Activated CD4-positive, alpha-beta T cell treated with anti-CD3 and anti-CD28 coated beads, Interleukin-2, amount 10 ng/mL, durations not matched to agents 7 days and 5 days (primary cell): ENCODE measurements at regions not wholly inside any gene's neighbourhood (a gene's known extent, or its start where the extent isn't known, plus 50 kb on each side); places are given as distances from the start of the nearest gene placed in this dataset.

Experiments used
- CTCF ChIA-PET: fragments of 350-600 bp; sonication (Branson Sonifier 250); formaldehyde crosslinking; loops from one replicate; lab custom pipeline; 2021; ENCODE audit warnings: antibody characterized with exemption; lab: Charles Lee
- POLR2A ChIA-PET: fragments of 350-600 bp; sonication (Branson Sonifier 250); formaldehyde crosslinking; loops from one replicate; lab custom pipeline; 2021; ENCODE audit warnings: antibody characterized with exemption; lab: Charles Lee
- DNase-seq: peaks from one replicate; pipeline ENCODE4 v3.0.0-alpha.2; 2020
- H3K27ac Mint-ChIP-seq: one replicate; pipeline ENCODE4 v1.8.0; 2021; ENCODE audit warnings: mild to moderate bottlenecking, moderate library complexity, mixed read lengths
- H3K27me3 Mint-ChIP-seq: one replicate; pipeline ENCODE4 v1.8.0; 2021; ENCODE audit warnings: mixed read lengths
- H3K36me3 Mint-ChIP-seq: one replicate; pipeline ENCODE4 v1.8.0; 2021; ENCODE audit warnings: low read depth, mixed read lengths
- H3K4me1 Mint-ChIP-seq: one replicate; pipeline ENCODE4 v1.8.0; 2021; ENCODE audit warnings: mixed read lengths
- H3K4me3 Mint-ChIP-seq: one replicate; pipeline ENCODE4 v1.8.0; 2021; ENCODE audit warnings: mild to moderate bottlenecking, moderate library complexity, mixed read lengths
- H3K9me3 Mint-ChIP-seq: one replicate; pipeline ENCODE4 v1.8.0; 2021; ENCODE audit warnings: mixed read lengths

- peak; percentile 9 for DNase-seq
- no peaks in the 10 kb centered on the region for H3K9me3 Mint-ChIP-seq
- CTCF ChIA-PET = no interaction called here
- peaks cover 13% of the 10 kb centered on the region for H3K4me1 Mint-ChIP-seq
- POLR2A ChIA-PET = no interaction called here
- peaks cover 7% of the 10 kb centered on the region for H3K27me3 Mint-ChIP-seq
- H3K4me3 Mint-ChIP-seq = no peak overlapping the region
- H3K36me3 Mint-ChIP-seq = no peaks in the 10 kb centered on the region
- no peak overlapping the region for H3K27ac Mint-ChIP-seq
Measured at GRCh38 chr5:159732220-159732619, 184.1 kb upstream of the ADRA1B start.

- no peak for DNase-seq
- peaks cover 13% of the 10 kb centered on the region for H3K4me1 Mint-ChIP-seq
- no peak overlapping the region for H3K4me3 Mint-ChIP-seq
- CTCF ChIA-PET = no interaction called here
- H3K27me3 Mint-ChIP-seq = peaks cover 13% of the 10 kb centered on the region
- no peak overlapping the region for H3K27ac Mint-ChIP-seq
- POLR2A ChIA-PET = no interaction called here
- H3K9me3 Mint-ChIP-seq = no peaks in the 10 kb centered on the region
- no peaks in the 10 kb centered on the region for H3K36me3 Mint-ChIP-seq
Measured at GRCh38 chr5:159734366-159734765, 181.9 kb upstream of the ADRA1B start.

- peaks cover 9% of the 10 kb centered on the region for H3K27me3 Mint-ChIP-seq
- H3K9me3 Mint-ChIP-seq = no peaks in the 10 kb centered on the region
- H3K27ac Mint-ChIP-seq = no peak overlapping the region
- CTCF ChIA-PET = no interaction called here
- POLR2A ChIA-PET = no interaction called here
- no peak for DNase-seq
- no peak overlapping the region for H3K4me3 Mint-ChIP-seq
- H3K36me3 Mint-ChIP-seq = no peaks in the 10 kb centered on the region
- H3K4me1 Mint-ChIP-seq = peaks cover 13% of the 10 kb centered on the region
Measured at GRCh38 chr5:159735036-159735435, 181.2 kb upstream of the ADRA1B start.

DNA sequence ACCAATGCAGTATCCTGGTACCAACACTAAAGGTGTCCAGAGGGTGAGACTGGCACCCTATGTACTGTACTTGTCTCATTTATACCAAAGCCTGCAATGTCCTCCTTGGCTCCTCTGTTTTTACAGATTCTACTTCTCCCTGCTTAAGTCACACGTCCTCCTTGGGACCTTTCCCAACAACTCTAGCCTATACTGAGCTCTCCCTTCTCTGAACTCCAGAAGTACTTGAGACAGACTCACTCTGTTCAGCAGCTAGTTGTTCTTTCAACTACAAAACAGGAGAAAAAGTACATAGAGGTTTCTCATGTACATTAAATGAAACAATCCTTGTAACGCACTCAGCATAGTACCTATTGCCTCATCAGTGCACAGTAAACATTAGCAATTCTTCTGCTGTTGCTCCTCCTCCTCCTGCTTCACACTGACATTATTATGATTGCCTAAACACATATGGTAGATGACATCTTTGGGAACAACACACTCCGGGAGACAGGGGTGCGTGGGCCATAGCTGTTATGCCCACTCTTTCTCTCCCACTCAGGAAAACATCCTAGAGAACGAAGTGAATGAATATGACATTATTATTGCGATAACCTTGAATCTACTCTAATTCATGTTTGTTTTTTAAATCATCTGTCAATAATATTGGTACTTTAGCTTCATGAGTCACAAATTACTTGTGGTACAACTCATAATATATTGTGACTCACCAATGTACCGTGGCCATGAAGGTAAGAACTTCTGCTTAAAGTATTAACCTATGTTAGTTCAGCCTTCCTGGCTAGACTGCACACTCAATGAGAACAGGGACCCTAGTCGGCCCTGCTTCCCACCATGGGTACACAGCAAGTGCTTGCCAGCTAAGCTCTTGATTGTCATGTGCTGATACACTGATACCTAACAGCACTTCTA is 180.3 kb upstream of the ADRA1B start:
- ChIA-PET CTCF (interaction anchor here (0.6 kb wide), 1 partner anchor 210 kb away, joined by 3 read pairs; no protein-coding TSS in a partner anchor), POLR2A (no interaction called here)
- H3K27me3 Mint-ChIP-seq = peaks cover 6% of the 10 kb centered on the region
- H3K27ac Mint-ChIP-seq = no peak overlapping the region
- no peaks in the 10 kb centered on the region for H3K36me3 Mint-ChIP-seq
- peaks cover 13% of the 10 kb centered on the region for H3K4me1 Mint-ChIP-seq
- DNase-seq = no peak
- no peak overlapping the region for H3K4me3 Mint-ChIP-seq
- no peaks in the 10 kb centered on the region for H3K9me3 Mint-ChIP-seq

DNA sequence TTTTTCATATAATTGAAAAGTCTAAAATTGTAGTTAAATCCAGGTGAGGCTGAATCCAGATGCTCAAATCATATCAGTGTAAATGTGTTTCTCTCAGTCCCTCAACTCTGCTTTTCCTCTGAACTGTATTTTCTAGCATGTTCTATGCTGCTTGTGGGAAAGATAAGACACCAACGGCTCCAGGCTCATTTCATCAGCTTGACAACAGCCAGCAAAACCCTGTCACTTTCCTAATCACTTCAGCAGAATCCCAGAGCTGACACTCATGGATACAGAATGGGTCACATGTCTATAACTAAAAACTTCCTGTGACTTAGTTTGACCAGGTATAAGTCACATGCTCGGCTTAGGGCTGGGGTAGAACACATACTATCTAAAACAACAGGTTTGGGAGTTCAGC is 179.4 kb upstream of the ADRA1B start:
- Mint-ChIP-seq H3K27ac (no peak overlapping the region), H3K27me3 (peaks cover 6% of the 10 kb centered on the region), H3K4me3 (no peak overlapping the region), H3K9me3 (no peaks in the 10 kb centered on the region), H3K4me1 (peaks cover 13% of the 10 kb centered on the region), H3K36me3 (no peaks in the 10 kb centered on the region)
- POLR2A ChIA-PET = no interaction called here
- DNase-seq = no peak
- CTCF ChIA-PET = no interaction called here

- Mint-ChIP-seq H3K4me3 (no peak overlapping the region), H3K36me3 (no peaks in the 10 kb centered on the region), H3K27ac (no peak overlapping the region), H3K27me3 (peaks cover 6% of the 10 kb centered on the region), H3K9me3 (no peaks in the 10 kb centered on the region), H3K4me1 (peaks cover 11% of the 10 kb centered on the region)
- ChIA-PET POLR2A (no interaction called here), CTCF (no interaction called here)
- no peak for DNase-seq
Measured at GRCh38 chr5:159737263-159737662, 179.0 kb upstream of the ADRA1B start.

GRCh38 chr5:159741829-159742322 is 174.4 kb upstream of the ADRA1B start:
- H3K9me3 Mint-ChIP-seq = no peaks in the 10 kb centered on the region
- CTCF ChIA-PET = no interaction called here
- H3K27me3 Mint-ChIP-seq = peaks cover 8% of the 10 kb centered on the region
- DNase-seq = no peak
- no peak overlapping the region for H3K4me3 Mint-ChIP-seq
- H3K4me1 Mint-ChIP-seq = no peaks in the 10 kb centered on the region
- POLR2A ChIA-PET = no interaction called here
- H3K36me3 Mint-ChIP-seq = no peaks in the 10 kb centered on the region
- no peak overlapping the region for H3K27ac Mint-ChIP-seq

DNA sequence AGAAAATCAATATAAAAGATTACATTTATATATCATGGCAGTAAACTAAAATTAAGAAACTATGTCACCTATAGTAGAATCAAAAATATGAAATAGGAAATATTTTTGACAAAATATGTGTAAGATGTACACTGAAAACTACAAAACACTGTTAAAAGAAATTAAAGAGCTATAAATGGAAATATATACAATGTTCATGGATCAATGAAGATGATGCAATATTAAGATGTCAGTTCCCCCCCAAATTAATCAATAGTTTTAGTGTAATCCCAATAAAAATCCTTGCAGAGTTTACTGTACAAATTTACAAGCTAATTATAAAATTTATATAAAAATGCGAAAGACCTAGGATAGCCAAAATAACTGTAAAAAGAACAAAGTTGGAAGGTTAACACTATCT is 173.0 kb upstream of the ADRA1B start:
- CTCF ChIA-PET = no interaction called here

GRCh38 chr5:159746707-159747106 is 169.6 kb upstream of the ADRA1B start:
- no peak overlapping the region for H3K27ac Mint-ChIP-seq
- no peaks in the 10 kb centered on the region for H3K36me3 Mint-ChIP-seq
- H3K27me3 Mint-ChIP-seq = peaks cover 2% of the 10 kb centered on the region
- no peak overlapping the region for H3K4me3 Mint-ChIP-seq
- ChIA-PET CTCF (no interaction called here), POLR2A (no interaction called here)
- peaks cover 5% of the 10 kb centered on the region for H3K4me1 Mint-ChIP-seq
- DNase-seq = no peak
- peaks cover 4% of the 10 kb centered on the region for H3K9me3 Mint-ChIP-seq

More for the DNA sequence above, 173.0 kb upstream of the ADRA1B start:
- no peak overlapping the region for H3K27ac Mint-ChIP-seq
- no peaks in the 10 kb centered on the region for H3K4me1 Mint-ChIP-seq
- H3K36me3 Mint-ChIP-seq = no peaks in the 10 kb centered on the region
- H3K4me3 Mint-ChIP-seq = no peak overlapping the region
- no peak for DNase-seq
- POLR2A ChIA-PET = no interaction called here
- peaks cover 8% of the 10 kb centered on the region for H3K27me3 Mint-ChIP-seq
- no peaks in the 10 kb centered on the region for H3K9me3 Mint-ChIP-seq

DNA sequence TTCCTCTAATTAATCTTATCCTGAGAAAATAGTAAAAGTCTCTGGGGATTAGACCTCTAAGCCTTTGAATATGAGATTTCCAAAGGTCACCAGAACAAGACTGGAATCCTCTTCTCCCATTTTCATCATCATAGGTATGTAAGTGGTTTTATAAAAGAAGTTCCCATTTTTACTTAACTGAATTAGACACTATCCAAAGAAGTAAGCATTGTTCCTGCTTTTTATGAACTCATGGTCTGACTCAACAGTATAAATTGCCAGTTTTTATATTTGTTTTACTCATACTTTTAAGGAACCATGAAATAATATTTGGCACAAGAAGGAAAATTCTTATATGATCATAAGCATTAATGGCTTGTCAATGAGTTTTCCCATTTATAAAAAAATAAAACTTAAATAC is 167.1 kb upstream of the ADRA1B start:
- no peak for DNase-seq
- H3K4me3 Mint-ChIP-seq = no peak overlapping the region
- POLR2A ChIA-PET = no interaction called here
- no peak overlapping the region for H3K27ac Mint-ChIP-seq
- H3K4me1 Mint-ChIP-seq = peaks cover 5% of the 10 kb centered on the region
- H3K27me3 Mint-ChIP-seq = peaks cover 2% of the 10 kb centered on the region
- peaks cover 7% of the 10 kb centered on the region for H3K9me3 Mint-ChIP-seq
- H3K36me3 Mint-ChIP-seq = no peaks in the 10 kb centered on the region
- CTCF ChIA-PET = no interaction called here

DNA sequence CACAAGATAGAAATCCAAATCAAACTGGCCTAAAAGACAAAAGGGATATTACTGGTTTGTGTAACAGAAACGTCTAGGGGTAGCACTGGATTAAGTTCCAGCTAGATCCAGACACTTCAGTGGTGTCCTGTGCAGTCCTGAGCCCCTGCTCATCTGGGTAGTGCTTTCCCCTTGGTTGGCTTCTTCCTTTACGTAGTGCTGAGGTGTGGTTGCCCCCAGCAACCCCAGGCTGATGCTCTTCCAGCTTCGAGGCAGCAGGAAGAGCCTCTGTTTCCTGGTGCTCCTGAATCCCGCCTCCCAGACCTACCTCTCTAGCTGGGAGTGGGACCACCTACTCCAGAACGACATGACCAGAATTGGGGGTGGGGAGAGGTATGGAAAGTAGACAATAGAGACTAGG is 166.1 kb upstream of the ADRA1B start:
- Mint-ChIP-seq H3K36me3 (no peaks in the 10 kb centered on the region), H3K4me1 (peaks cover 5% of the 10 kb centered on the region), H3K4me3 (no peak overlapping the region), H3K27ac (no peak overlapping the region), H3K9me3 (peaks cover 7% of the 10 kb centered on the region), H3K27me3 (no peaks in the 10 kb centered on the region)
- DNase-seq = no peak
- CTCF ChIA-PET = no interaction called here
- POLR2A ChIA-PET = no interaction called here

DNA sequence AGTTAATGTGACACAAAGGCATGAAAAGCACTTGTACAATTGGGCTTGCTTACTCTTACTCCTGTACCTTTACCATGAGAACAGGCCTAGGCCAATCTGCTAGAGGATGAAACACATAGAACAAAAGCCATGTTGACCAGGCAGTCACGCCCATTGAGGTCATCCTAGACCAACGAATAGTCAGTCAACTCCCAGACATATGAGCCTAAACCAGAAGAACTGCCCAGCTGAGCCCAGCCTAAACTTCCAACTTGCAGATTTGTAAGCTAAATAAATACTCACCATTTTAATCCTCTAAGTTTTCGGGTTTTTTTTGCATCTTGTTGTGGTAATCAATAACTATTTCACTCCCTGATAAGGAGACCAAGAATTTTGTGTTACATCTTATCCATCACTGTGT is 164.8 kb upstream of the ADRA1B start:
- Mint-ChIP-seq H3K9me3 (peaks cover 7% of the 10 kb centered on the region), H3K4me3 (no peak overlapping the region), H3K27ac (no peak overlapping the region), H3K27me3 (no peaks in the 10 kb centered on the region), H3K36me3 (no peaks in the 10 kb centered on the region), H3K4me1 (peaks cover 5% of the 10 kb centered on the region)
- ChIA-PET CTCF (interaction anchor here (0.6 kb wide), 1 partner anchor 276 kb away, joined by 3 read pairs; no protein-coding TSS in a partner anchor), POLR2A (no interaction called here)
- DNase-seq = no peak

DNA sequence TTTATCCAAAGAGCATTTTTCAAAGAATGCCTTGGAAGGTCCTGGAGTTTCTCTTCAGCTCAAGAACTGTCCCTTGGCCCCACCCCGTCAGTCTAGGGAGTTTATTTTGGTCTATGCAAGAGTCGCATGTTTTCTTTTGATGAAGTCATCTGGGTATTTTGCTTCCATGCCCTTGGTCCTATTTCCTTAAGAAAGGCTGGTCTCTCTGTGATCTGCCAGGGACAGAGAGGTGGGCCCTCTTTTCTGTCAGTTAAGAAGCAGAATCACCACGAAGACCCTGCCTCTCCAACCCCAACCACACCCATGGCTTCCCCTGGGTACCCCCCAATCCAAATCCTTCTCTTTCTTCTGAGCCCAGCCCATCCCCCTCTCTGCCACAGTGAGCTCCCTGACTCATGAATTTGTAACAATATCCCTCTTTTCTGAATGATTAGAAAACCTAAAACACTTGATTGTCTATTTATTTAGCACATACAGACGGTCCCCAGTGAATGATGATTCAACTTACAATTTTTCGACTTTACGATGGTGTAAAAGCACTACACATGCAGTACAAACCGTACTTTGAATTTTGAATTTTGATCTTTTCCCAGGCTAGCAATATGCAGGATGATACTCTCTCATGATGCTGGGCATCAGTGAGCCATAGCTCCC is 163.5 kb upstream of the ADRA1B start:
- CTCF ChIA-PET = no interaction called here
- POLR2A ChIA-PET = no interaction called here
- Mint-ChIP-seq H3K4me1 (peaks cover 5% of the 10 kb centered on the region), H3K4me3 (no peak overlapping the region), H3K27ac (no peak overlapping the region), H3K9me3 (peaks cover 7% of the 10 kb centered on the region), H3K27me3 (no peaks in the 10 kb centered on the region), H3K36me3 (no peaks in the 10 kb centered on the region)
- no peak for DNase-seq
